Heart left ventricle (tissue), 13 donors: ENCODE measurements at regions not wholly inside any gene's neighbourhood (a gene's known extent, or its start where the extent isn't known, plus 50 kb on each side); places are given as distances from the start of the nearest gene placed in this dataset.

Experiments
- CTCF ChIP-seq, 12 donors: fragments of 200-600 bp; sonication (generic) in 4 of 12; IDR thresholded peaks; one replicate each; pipeline versions ENCODE4 v1.5.0 to v1.8.0; 2018 to 2022; ENCODE audit warnings: antibody characterized with exemption in 12 of 12, mild to moderate bottlenecking in 5 of 12
- POLR2A ChIP-seq, 2 donors: fragments of 450-650 bp; IDR thresholded peaks; one replicate each; pipeline ENCODE4 v1.6.1; 2017; ENCODE audit warnings: antibody characterized with exemption in 2 of 2, mild to moderate bottlenecking in 2 of 2, moderate library complexity in 2 of 2
- donor health status: ischemic (EF 13 %, LVEDD 7.1; RV severe dilation, severe dysfunction).
- donor health status: DM: no; HTN: yes; CAD: no.
- donor health status: DM: no; HTN: no; CAD: no.
- donor health status: ischemic (EF 25% LVEDD 6.9; RV normal size, moderate dysfunction).
- donor health status: ischemic (EF 25% LVEDD 5.7; RV mildly dilated, moderate dysfunction).
- donor health status: ischemic (EF 35%, LVEDD 5.7; RV mildly dilated, moderate dysfunction).
- donor health status: nonischemic (EF 11% LVEDD 7.7; RV severe dilation, severe dysfunction).
- donor health status: DM: yes; HTN: yes; CAD: no.
- donor health status: PGD.
- donor health status: ischemic (EF 29% LVEDD 5.4; RV normal size, mild dysfunction).
- donor health status: nonischemic (EF 23%, LVEDD 6.1; RV moderate dilation, normal function).

- no peak for TF ChIP-seq CTCF (IDR thresholded peaks at IDR 0.05)
- no peak for TF ChIP-seq POLR2A (IDR thresholded peaks at IDR 0.05)
Measured at GRCh38 chr3:55204417-55204816, 276.6 kb upstream of the LRTM1 start.
